Body of pancreas (tissue), 4 donors: ENCODE measurements at regions not wholly inside any gene's neighbourhood (a gene's known extent, or its start where the extent isn't known, plus 50 kb on each side); places are given as distances from the start of the nearest gene placed in this dataset.

ENCODE experiments used
- ATAC-seq: fragments of 150-250 bp; one replicate; pipeline ENCODE4 v1.9.1; 2016
- DNase-seq, 4 donors: peaks; one replicate each; pipeline ENCODE4 v3.0.0-alpha.2; 2019
- H3K27ac ChIP-seq, 4 donors: fragments of 200-600 bp; sonication (generic); 1 replicate in 3 of 4; 2 replicates in 1 of 4; pipeline versions ENCODE4 v1.5.1 to v1.6.1; 2016 to 2019; ENCODE audit warnings: mild to moderate bottlenecking in 1 of 4, mixed read lengths in 1 of 4, moderate library complexity in 1 of 4
- H3K27me3 ChIP-seq, 2 donors: fragments of 200-600 bp; sonication (generic); one replicate each; pipeline ENCODE4 v1.6.0; 2016; ENCODE audit warnings: mild to moderate bottlenecking in 1 of 2
- H3K36me3 ChIP-seq, 2 donors: fragments of 200-600 bp; sonication (generic); replicated peaks in 1 of 2; 2 replicates each; pipeline ENCODE4 v1.5.1; 2016; ENCODE audit warnings: low read depth in 2 of 2; ENCODE audit not compliant: insufficient read depth in 1 of 2
- H3K4me1 ChIP-seq: fragments of 200-600 bp; sonication (generic); one replicate; pipeline ENCODE4 v1.6.0; 2016
- H3K4me3 ChIP-seq, 2 donors: fragments of 200-600 bp; sonication (generic); 1 replicate in 1 of 2; 2 replicates in 1 of 2; pipeline ENCODE4 v1.5.1; 2016 to 2019
- H3K9me3 ChIP-seq, 3 donors: fragments of 200-600 bp; sonication (generic); 1 replicate in 2 of 3; 2 replicates in 1 of 3; pipeline ENCODE4 v1.5.1; 2016
- POLR2A ChIP-seq, 3 donors: fragments of 450-650 bp; IDR thresholded peaks; one replicate each; pipeline ENCODE4 v1.6.1; 2016; ENCODE audit warnings: antibody characterized with exemption in 3 of 3, mild to moderate bottlenecking in 2 of 3
- WGBS, 2 donors: methylation state at CpG; one replicate each; pipeline ENCODE4 v1.1.5; 2017; 5-methylcytosine and 5-hydroxymethylcytosine counted together
- intact Hi-C: fragments of 100-400 bp; cut with DNase I; formaldehyde crosslinking; loops from one replicate; pipeline ENCODE4 v1.15.1; 2023
- TF ChIP-seq, protein P1 (sequence below), 7 experiments: fragments of 450-650 bp in 4 of 7; fragments of 200-600 bp in 3 of 7; sonication (generic) in 3 of 7; IDR thresholded peaks; one replicate each; pipeline ENCODE4 v1.5.1; 2016 to 2019; ENCODE audit warnings: antibody characterized with exemption in 7 of 7

DNA sequence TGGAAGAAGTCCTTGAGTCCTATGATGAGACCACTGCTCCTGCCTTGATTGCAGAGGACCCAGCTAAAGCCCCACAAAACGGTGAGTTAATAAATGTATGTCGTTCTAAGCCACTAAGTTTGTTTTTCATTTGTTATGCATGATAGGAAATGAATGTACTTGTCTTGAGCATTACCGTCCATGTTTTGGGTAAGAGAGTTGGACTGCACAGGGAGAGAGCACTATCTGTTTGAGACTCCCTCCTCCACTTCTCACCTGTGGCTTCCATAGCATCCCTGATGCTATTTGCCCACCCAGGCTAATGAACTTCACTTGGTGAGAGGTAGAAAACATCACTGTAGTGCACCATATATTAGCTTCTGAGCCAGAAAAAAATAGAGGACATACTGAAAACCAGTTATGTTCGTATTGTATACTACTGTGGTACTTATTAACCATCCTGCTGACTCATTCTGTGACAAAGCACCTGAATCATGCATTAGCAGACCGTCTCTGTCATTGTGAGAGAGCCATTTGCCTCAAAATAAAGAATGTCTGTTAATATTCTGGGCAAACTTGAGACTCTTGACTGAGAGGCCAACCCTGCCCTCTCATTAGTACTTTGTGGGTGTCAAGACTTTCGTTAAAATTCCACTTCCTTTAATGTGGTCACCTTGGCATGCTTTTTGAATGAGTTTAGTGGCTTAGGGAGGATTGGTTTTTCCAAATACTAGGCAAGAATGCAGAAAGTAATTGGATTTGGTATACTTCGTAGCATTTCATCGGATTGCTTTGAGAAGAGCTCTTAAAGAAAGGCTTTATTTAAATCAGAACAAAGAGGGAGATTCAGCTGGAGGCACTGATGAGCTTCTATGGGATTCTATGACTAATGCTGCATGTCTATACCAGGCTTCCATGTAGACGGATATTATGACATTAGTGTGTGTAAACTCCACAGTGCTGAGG, 99.3 kb upstream of the GRPR start:
- H3K4me3 ChIP-seq: no peak overlapping the region
- TF ChIP-seq, protein P1, sequence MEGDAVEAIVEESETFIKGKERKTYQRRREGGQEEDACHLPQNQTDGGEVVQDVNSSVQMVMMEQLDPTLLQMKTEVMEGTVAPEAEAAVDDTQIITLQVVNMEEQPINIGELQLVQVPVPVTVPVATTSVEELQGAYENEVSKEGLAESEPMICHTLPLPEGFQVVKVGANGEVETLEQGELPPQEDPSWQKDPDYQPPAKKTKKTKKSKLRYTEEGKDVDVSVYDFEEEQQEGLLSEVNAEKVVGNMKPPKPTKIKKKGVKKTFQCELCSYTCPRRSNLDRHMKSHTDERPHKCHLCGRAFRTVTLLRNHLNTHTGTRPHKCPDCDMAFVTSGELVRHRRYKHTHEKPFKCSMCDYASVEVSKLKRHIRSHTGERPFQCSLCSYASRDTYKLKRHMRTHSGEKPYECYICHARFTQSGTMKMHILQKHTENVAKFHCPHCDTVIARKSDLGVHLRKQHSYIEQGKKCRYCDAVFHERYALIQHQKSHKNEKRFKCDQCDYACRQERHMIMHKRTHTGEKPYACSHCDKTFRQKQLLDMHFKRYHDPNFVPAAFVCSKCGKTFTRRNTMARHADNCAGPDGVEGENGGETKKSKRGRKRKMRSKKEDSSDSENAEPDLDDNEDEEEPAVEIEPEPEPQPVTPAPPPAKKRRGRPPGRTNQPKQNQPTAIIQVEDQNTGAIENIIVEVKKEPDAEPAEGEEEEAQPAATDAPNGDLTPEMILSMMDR (IDR thresholded peaks at IDR 0.05): no peak
- TF ChIP-seq POLR2A (IDR thresholded peaks at IDR 0.05): no peak
- H3K27ac ChIP-seq: no peak overlapping the region
- no peaks in the 10 kb centered on the region for H3K36me3 ChIP-seq
- no peak for ATAC-seq
- WGBS, 2 donors: 54 to 77% methylated on average over 7 to 9 of the region's 9 CpGs
- no peaks in the 10 kb centered on the region for H3K9me3 ChIP-seq
- H3K27me3 ChIP-seq: no peaks in the 10 kb centered on the region
- DNase-seq: no peak
- no peaks in the 10 kb centered on the region for H3K4me1 ChIP-seq
- intact Hi-C loops: no loop called here

DNA sequence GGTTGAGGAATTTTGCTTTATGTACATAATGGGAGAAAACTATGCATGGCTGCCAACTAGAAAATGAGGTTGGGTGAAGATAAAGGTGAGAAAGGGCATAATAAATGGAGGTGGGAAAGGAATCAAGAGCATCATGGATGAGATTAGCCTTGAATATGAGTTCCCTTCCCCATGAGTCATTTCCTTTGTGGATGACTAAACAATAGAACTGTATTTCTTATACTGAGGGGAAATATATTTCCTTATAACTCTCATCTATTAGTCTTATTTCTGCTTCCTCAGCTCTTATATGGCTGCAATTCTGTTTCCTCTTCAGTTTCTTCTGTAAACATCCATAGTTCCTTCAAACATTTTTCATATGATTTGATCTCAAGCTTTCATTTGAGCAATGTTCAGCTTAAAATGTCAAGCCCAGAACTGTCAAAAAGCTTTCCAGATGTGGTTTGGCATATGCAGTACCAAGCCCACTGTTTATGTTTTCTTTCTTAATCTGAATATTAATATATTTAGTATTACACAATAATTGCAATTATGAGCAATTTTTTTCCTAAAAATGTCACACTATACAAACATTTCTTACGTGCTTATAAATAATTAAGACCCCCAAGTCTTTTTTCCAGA, 100.7 kb upstream of the GRPR start:
- TF ChIP-seq, protein P1 (IDR thresholded peaks at IDR 0.05): no peak
- TF ChIP-seq POLR2A (IDR thresholded peaks at IDR 0.05): no peak
- WGBS, 2 donors: 73 to 76% methylated on average over 1 of the region's 1 CpG
- ATAC-seq (no peak), DNase-seq (no peak)
- intact Hi-C loops: no loop called here
- H3K9me3 ChIP-seq: no peaks in the 10 kb centered on the region
- no peaks in the 10 kb centered on the region for H3K4me1 ChIP-seq
- H3K27me3 ChIP-seq: no peaks in the 10 kb centered on the region
- H3K36me3 ChIP-seq: no peaks in the 10 kb centered on the region
- H3K4me3 ChIP-seq: no peak overlapping the region
- no peak overlapping the region for H3K27ac ChIP-seq

DNA sequence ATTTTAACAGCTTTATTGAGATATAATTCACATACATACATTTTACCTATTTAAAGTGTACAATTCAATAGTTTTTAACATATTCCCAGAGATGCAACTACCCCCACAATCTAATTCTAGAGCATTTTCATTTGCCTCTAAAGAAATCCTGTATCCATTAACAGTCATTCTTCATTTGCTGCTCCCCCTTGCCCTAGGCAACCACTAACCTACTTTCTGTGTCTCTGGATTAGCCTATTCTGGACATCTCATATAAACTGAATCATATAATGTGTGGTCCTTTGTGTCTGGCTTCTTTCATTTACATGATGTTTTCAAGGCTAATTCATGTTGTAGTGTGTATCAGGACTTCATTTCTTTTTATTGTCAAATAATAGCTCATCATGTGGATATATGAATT, 105.1 kb upstream of the GRPR start:
- no peak for DNase-seq

DNA sequence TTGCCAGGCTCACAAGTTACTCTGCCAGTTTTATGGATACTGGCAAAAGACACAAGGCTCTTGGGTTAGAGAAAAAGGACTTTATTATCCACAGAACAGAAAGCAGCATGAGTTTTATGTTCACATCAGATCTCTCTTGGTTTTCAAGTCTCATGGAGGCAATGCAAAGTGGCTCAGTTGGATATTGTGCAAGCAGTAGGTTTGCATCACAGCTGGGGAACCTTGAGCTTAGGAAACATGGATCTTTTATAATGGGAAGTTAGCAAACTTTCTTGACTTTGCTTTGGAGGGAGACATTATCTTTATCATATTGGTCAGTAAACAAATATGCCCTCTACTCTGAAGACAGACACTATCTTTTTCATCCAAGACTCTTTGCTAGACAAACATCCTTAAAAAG, 109.2 kb upstream of the GRPR start:
- H3K4me1 ChIP-seq: no peaks in the 10 kb centered on the region
- H3K36me3 ChIP-seq: no peaks in the 10 kb centered on the region
- intact Hi-C loops: no loop called here
- DNase-seq (no peak), ATAC-seq (no peak)
- no peaks in the 10 kb centered on the region for H3K27me3 ChIP-seq
- no peaks in the 10 kb centered on the region for H3K9me3 ChIP-seq
- TF ChIP-seq, protein P1 (IDR thresholded peaks at IDR 0.05): no peak
- TF ChIP-seq POLR2A (IDR thresholded peaks at IDR 0.05): no peak
- H3K4me3 ChIP-seq: no peak overlapping the region
- no peak overlapping the region for H3K27ac ChIP-seq

More for the DNA sequence above, 105.1 kb upstream of the GRPR start:
- intact Hi-C loops: no loop called here
- no peaks in the 10 kb centered on the region for H3K27me3 ChIP-seq
- ATAC-seq: no peak
- H3K4me3 ChIP-seq: no peak overlapping the region
- no peaks in the 10 kb centered on the region for H3K9me3 ChIP-seq
- H3K4me1 ChIP-seq: no peaks in the 10 kb centered on the region
- no peak overlapping the region for H3K27ac ChIP-seq
- H3K36me3 ChIP-seq: no peaks in the 10 kb centered on the region
- TF ChIP-seq, protein P1 (IDR thresholded peaks at IDR 0.05): no peak
- no peak for TF ChIP-seq POLR2A (IDR thresholded peaks at IDR 0.05)
